ENCODE measurements at regions not wholly inside any gene's neighbourhood (a gene's known extent, or its start where the extent isn't known, plus 50 kb on each side); places are given as distances from the start of the nearest gene placed in this dataset.
"Not testable (repeated sequence)": the region's sequence is repeated elsewhere in the genome, so short reads cannot be mapped to it uniquely, and the experiment has no call there.

GRCh38 chr4:123651066-123651465, 254.5 kb downstream of the SPRY1 start:
- peak overlapping the region; percentile 85; the same call in 1 of the 2 replicates for H3K27ac ChIP-seq

GRCh38 chr4:123651536-123652180, 255.1 kb downstream of the SPRY1 start:
- TF ChIP-seq CTCF (IDR thresholded peaks at IDR 0.05) (no peak), ZFX (IDR thresholded peaks at IDR 0.05; ENCODE audit: borderline replicate concordance) (no peak)
- H3K27ac ChIP-seq, result no peak overlapping the region

More at GRCh38 chr4:123651066-123651465, 254.5 kb downstream of the SPRY1 start:
- TF ChIP-seq ZFX (IDR thresholded peaks at IDR 0.05; ENCODE audit: borderline replicate concordance), result no peak
- TF ChIP-seq CTCF (IDR thresholded peaks at IDR 0.05), result no peak

- no peak overlapping the region for H3K27ac ChIP-seq
- TF ChIP-seq ZFX (IDR thresholded peaks at IDR 0.05; ENCODE audit: borderline replicate concordance) (no peak), CTCF (IDR thresholded peaks at IDR 0.05) (no peak)
Measured at GRCh38 chr4:123652476-123652875, 255.9 kb downstream of the SPRY1 start.

GRCh38 chr4:123653236-123653635, 256.6 kb downstream of the SPRY1 start:
- no peak overlapping the region for H3K27ac ChIP-seq
- no peak for TF ChIP-seq ZFX (IDR thresholded peaks at IDR 0.05; ENCODE audit: borderline replicate concordance)
- no peak for TF ChIP-seq CTCF (IDR thresholded peaks at IDR 0.05)

GRCh38 chr4:123656746-123657294, 260.2 kb downstream of the SPRY1 start:
- H3K27ac ChIP-seq, result not testable (repeated sequence)

GRCh38 chr4:123657606-123658005, 261.0 kb downstream of the SPRY1 start:
- not testable (repeated sequence) for H3K27ac ChIP-seq

- no peak for TF ChIP-seq ZFX (IDR thresholded peaks at IDR 0.05; ENCODE audit: borderline replicate concordance)
- TF ChIP-seq CTCF (IDR thresholded peaks at IDR 0.05), result no peak
- H3K27ac ChIP-seq, result no peak overlapping the region
Measured at GRCh38 chr4:123659262-123659661, 262.7 kb downstream of the SPRY1 start.

GRCh38 chr4:123659730-123660129, 263.1 kb downstream of the SPRY1 start:
- TF ChIP-seq CTCF (IDR thresholded peaks at IDR 0.05), result peak; percentile 25; the same call in 1 of the 2 replicates
- TF ChIP-seq ZFX (IDR thresholded peaks at IDR 0.05; ENCODE audit: borderline replicate concordance), result no peak
- no peak overlapping the region for H3K27ac ChIP-seq

Data from 22Rv1 (cell line).